Pancreas (tissue), 10 donors: ENCODE measurements at regions not wholly inside any gene's neighbourhood (a gene's known extent, or its start where the extent isn't known, plus 50 kb on each side); places are given as distances from the start of the nearest gene placed in this dataset.

ENCODE experiments used
- ATAC-seq, 4 donors: fragments of 200-7000 bp; cut with Tn5 transposase; one replicate each; pipeline versions ENCODE4 v1.8.0 to v1.9.1; 2020; ENCODE audit warnings: mild to moderate bottlenecking in 4 of 4, moderate library complexity in 4 of 4
- DNase-seq, 6 donors: peaks; one replicate each; pipeline ENCODE4 v3.0.0-alpha.2; 2020
- FAIRE-seq: peaks from 2 replicates; lab custom pipeline; 2012; peaks lifted over from hg19 to GRCh38; lab: Jason Lieb, UNC
- H3K27ac ChIP-seq, 4 donors: fragments of 200-600 bp; sonication (generic); 1 replicate in 3 of 4; 2 replicates in 1 of 4; pipeline versions ENCODE4 v1.5.0 to v1.8.0; 2020
- H3K27me3 ChIP-seq, 4 donors: fragments of 200-600 bp; one replicate each; pipeline ENCODE4 v1.8.0; 2021
- H3K36me3 ChIP-seq, 3 donors: fragments of 200-600 bp; sonication (generic) in 1 of 3; one replicate each; pipeline versions ENCODE4 v1.5.0 to v1.8.0; 2020 to 2021
- H3K4me1 ChIP-seq, 3 donors: fragments of 200-600 bp; one replicate each; pipeline ENCODE4 v1.8.0; 2021
- H3K4me3 ChIP-seq, 4 donors: fragments of 200-600 bp; sonication (generic) in 2 of 4; one replicate each; pipeline versions ENCODE4 v1.5.0 to v1.8.0; 2020 to 2021
- H3K9me3 ChIP-seq, 4 donors: fragments of 200-600 bp; one replicate each; pipeline ENCODE4 v1.8.0; 2021
- CTCF ChIP-seq, 4 donors: fragments of 200-600 bp; sonication (generic) in 3 of 4; IDR thresholded peaks; one replicate each; pipeline versions ENCODE4 v1.5.0 to v1.8.0; 2021; ENCODE audit warnings: antibody characterized with exemption in 4 of 4
- WGBS, 2 donors: extraction: QIAGEN DNeasy Blood & Tissue Kit; methylation state at CpG; one replicate each; pipeline ENCODE4 v1.1.7; 2013; 5-methylcytosine and 5-hydroxymethylcytosine counted together
- intact Hi-C, 3 donors: fragments of 100-400 bp; cut with DNase I; formaldehyde crosslinking; loops; one replicate each; pipeline versions ENCODE4 v1.11.1 to v1.14.2; 2022
- donor health status: healthy with polysubstance abuse.
- donor health status: DM: no; HTN: no; CAD: no; lungs with moderate emphysema.
- donor health status: DM: no; HTN: no; CAD: no.
- donor health status: control.
- donor health status: control.
- donor health status: Bipolar disorder and iron deficiency.
- donor health status: DM: yes; HTN: yes; CAD: no.
- donor health status: DM: no; HTN: no; CAD: no.
- donor health status: DM: no; HTN: no; CAD: no.
- donor health status: DM: yes; HTN: yes; CAD: no.

- no peak for TF ChIP-seq CTCF (IDR thresholded peaks at IDR 0.05)
- intact Hi-C loops: no loop called here
- ATAC-seq (no peak), FAIRE-seq (no peak), DNase-seq (no peak)
- WGBS, 2 donors: 62 to 76% methylated on average over 15 of the region's 15 CpGs
- no peaks in the 10 kb centered on the region for H3K36me3 ChIP-seq
- no peaks in the 10 kb centered on the region for H3K9me3 ChIP-seq
- no peak overlapping the region for H3K27ac ChIP-seq
- no peaks in the 10 kb centered on the region for H3K4me1 ChIP-seq
- no peak overlapping the region for H3K4me3 ChIP-seq
- peaks cover 0 to 26% (median 1%) of the 10 kb centered on the region in 4 donors for H3K27me3 ChIP-seq
Observed at GRCh38 chr1:148354913-148355308, 128.2 kb downstream of the PPIAL4G start.

- WGBS, 2 donors: 18 to 28% methylated on average over 36 of the region's 36 CpGs
- no peak for DNase-seq
Observed at GRCh38 chr1:148354284-148354912, 128.7 kb downstream of the PPIAL4G start.

GRCh38 chr1:148353461-148354283 is 129.4 kb downstream of the PPIAL4G start:
- peaks cover 0 to 23% (median 1%) of the 10 kb centered on the region in 4 donors for H3K27me3 ChIP-seq
- no peak for TF ChIP-seq CTCF (IDR thresholded peaks at IDR 0.05)
- FAIRE-seq (no peak), DNase-seq (no peak), ATAC-seq (no peak)
- no peaks in the 10 kb centered on the region for H3K4me1 ChIP-seq
- no peaks in the 10 kb centered on the region for H3K36me3 ChIP-seq
- H3K4me3 ChIP-seq: no peak overlapping the region
- H3K9me3 ChIP-seq: no peaks in the 10 kb centered on the region
- no peak overlapping the region for H3K27ac ChIP-seq
- intact Hi-C loops: no loop called here
- WGBS, 2 donors: 39 to 48% methylated on average over 31 of the region's 31 CpGs

More at GRCh38 chr1:148354284-148354912, 128.7 kb downstream of the PPIAL4G start:
- FAIRE-seq: no peak
- Histone ChIP-seq H3K9me3 (no peaks in the 10 kb centered on the region), H3K4me3 (no peak overlapping the region), H3K4me1 (no peaks in the 10 kb centered on the region), H3K27me3 (peaks cover 0 to 25% (median 1%) of the 10 kb centered on the region in 4 donors), H3K36me3 (no peaks in the 10 kb centered on the region), H3K27ac (no peak overlapping the region)
- no peak for ATAC-seq
- intact Hi-C loops: no loop called here
- TF ChIP-seq CTCF (IDR thresholded peaks at IDR 0.05): no peak

- no peaks in the 10 kb centered on the region for H3K36me3 ChIP-seq
- intact Hi-C loops: no loop called here
- DNase-seq (no peak), FAIRE-seq (no peak), ATAC-seq (no peak)
- H3K4me3 ChIP-seq: no peak overlapping the region
- H3K9me3 ChIP-seq: no peaks in the 10 kb centered on the region
- TF ChIP-seq CTCF (IDR thresholded peaks at IDR 0.05): no peak
- H3K4me1 ChIP-seq: no peaks in the 10 kb centered on the region
- peaks cover 0 to 23% (median 0%) of the 10 kb centered on the region in 4 donors for H3K27me3 ChIP-seq
- H3K27ac ChIP-seq: no peak overlapping the region
- WGBS, 2 donors: 70 to 84% methylated on average over 8 of the region's 8 CpGs
Observed at GRCh38 chr1:148352470-148353053, 130.5 kb downstream of the PPIAL4G start.
